Activated B cell treated with CpG ODN at 0.5 μM for 24 hours (primary cell): ENCODE measurements at regions not wholly inside any gene's neighbourhood (a gene's known extent, or its start where the extent isn't known, plus 50 kb on each side); places are given as distances from the start of the nearest gene placed in this dataset.

Experiments used
- ATAC-seq: fragments of 200-7000 bp; cut with Tn5 transposase; one replicate; pipeline ENCODE4 v1.10.0; 2021; ENCODE audit warnings: low read depth, mild to moderate bottlenecking, moderate library complexity
- CTCF ChIA-PET: fragments of 350-600 bp; sonication (Branson Sonifier 250); formaldehyde crosslinking; loops from one replicate; lab custom pipeline; 2021; ENCODE audit warnings: antibody characterized with exemption; lab: Charles Lee
- POLR2A ChIA-PET: fragments of 350-600 bp; sonication (Branson Sonifier 250); formaldehyde crosslinking; loops from one replicate; lab custom pipeline; 2021; ENCODE audit warnings: antibody characterized with exemption; lab: Charles Lee
- DNase-seq: peaks from one replicate; pipeline ENCODE4 v3.0.0; 2022
- H3K27ac Mint-ChIP-seq: one replicate; pipeline ENCODE4 v1.8.0; 2020; ENCODE audit warnings: mixed read lengths
- H3K27me3 Mint-ChIP-seq: one replicate; pipeline ENCODE4 v1.8.0; 2021; ENCODE audit warnings: mixed read lengths
- H3K36me3 Mint-ChIP-seq: one replicate; pipeline ENCODE4 v1.8.0; 2021; ENCODE audit warnings: low read depth, mixed read lengths
- H3K4me1 Mint-ChIP-seq: one replicate; pipeline ENCODE4 v1.8.0; 2021; ENCODE audit warnings: mixed read lengths
- H3K4me3 Mint-ChIP-seq: one replicate; pipeline ENCODE4 v1.8.0; 2020; ENCODE audit warnings: mild to moderate bottlenecking, mixed read lengths
- H3K9me3 Mint-ChIP-seq: one replicate; pipeline ENCODE4 v1.8.0; 2020; ENCODE audit warnings: mixed read lengths
- intact Hi-C: fragments of 100-400 bp; cut with micrococcal nuclease; formaldehyde crosslinking; loops from one replicate; pipeline ENCODE4 v1.15.1; 2024
- TF ChIP-seq, protein P1 (sequence below): fragments of 200-600 bp; IDR thresholded peaks from one replicate; pipeline ENCODE4 v1.8.0; 2022; ENCODE audit warnings: antibody characterized with exemption, mild to moderate bottlenecking

DNA sequence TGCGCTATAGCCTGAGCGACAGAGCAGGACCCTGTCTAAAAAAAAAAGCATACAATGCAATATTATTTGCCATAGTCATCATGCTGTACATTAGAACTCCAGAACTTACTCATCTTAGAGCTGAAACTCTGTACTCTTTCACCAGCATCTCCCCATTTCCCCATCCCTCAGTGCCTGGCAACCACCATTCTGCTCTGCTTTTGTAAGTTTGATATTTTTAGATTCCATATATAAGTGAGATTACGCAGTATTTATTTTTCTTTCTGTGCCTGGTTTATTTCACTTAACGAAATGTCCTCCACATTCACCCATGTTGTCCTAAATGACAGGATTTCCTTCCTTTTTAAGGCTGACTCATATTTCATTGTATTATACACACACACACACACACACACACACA is 121.8 kb downstream of the BBS10 start:
- ChIA-PET CTCF (no interaction called here), POLR2A (no interaction called here)
- H3K36me3 Mint-ChIP-seq = no peaks in the 10 kb centered on the region

DNA sequence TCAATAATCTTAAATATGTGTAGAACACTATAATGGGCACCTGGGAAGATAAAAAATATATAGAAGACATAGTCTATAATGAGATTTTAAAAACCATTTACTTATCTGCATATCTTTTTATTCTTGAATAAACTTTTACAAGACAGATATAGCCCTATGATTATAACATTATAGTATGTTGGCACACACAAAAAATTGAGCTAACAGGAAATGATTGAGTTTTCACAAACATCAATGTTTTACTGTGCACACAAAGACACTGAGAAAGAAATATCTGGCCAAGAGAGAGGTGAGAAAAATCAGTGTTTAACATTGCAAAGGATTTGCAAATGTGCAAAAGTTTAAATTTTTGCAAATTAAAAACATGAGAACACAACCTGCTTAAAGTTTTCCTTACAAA is 124.3 kb downstream of the BBS10 start:
- ChIA-PET POLR2A (no interaction called here), CTCF (no interaction called here)
- H3K4me3 Mint-ChIP-seq = no peak overlapping the region
- intact Hi-C loops = no loop called here
- H3K9me3 Mint-ChIP-seq = no peaks in the 10 kb centered on the region
- ATAC-seq = no peak
- peaks cover 11% of the 10 kb centered on the region for H3K27me3 Mint-ChIP-seq
- H3K36me3 Mint-ChIP-seq = no peaks in the 10 kb centered on the region
- H3K27ac Mint-ChIP-seq = no peak overlapping the region
- no peak for DNase-seq
- H3K4me1 Mint-ChIP-seq = no peaks in the 10 kb centered on the region
- TF ChIP-seq, protein P1, sequence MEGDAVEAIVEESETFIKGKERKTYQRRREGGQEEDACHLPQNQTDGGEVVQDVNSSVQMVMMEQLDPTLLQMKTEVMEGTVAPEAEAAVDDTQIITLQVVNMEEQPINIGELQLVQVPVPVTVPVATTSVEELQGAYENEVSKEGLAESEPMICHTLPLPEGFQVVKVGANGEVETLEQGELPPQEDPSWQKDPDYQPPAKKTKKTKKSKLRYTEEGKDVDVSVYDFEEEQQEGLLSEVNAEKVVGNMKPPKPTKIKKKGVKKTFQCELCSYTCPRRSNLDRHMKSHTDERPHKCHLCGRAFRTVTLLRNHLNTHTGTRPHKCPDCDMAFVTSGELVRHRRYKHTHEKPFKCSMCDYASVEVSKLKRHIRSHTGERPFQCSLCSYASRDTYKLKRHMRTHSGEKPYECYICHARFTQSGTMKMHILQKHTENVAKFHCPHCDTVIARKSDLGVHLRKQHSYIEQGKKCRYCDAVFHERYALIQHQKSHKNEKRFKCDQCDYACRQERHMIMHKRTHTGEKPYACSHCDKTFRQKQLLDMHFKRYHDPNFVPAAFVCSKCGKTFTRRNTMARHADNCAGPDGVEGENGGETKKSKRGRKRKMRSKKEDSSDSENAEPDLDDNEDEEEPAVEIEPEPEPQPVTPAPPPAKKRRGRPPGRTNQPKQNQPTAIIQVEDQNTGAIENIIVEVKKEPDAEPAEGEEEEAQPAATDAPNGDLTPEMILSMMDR = no peak

More for the DNA sequence above, 121.8 kb downstream of the BBS10 start:
- DNase-seq (no peak), ATAC-seq (no peak)
- intact Hi-C loops = no loop called here
- H3K4me1 Mint-ChIP-seq = no peaks in the 10 kb centered on the region
- H3K4me3 Mint-ChIP-seq = no peak overlapping the region
- H3K27me3 Mint-ChIP-seq = peaks cover 13% of the 10 kb centered on the region
- no peaks in the 10 kb centered on the region for H3K9me3 Mint-ChIP-seq
- TF ChIP-seq, protein P1 = no peak
- no peak overlapping the region for H3K27ac Mint-ChIP-seq

DNA sequence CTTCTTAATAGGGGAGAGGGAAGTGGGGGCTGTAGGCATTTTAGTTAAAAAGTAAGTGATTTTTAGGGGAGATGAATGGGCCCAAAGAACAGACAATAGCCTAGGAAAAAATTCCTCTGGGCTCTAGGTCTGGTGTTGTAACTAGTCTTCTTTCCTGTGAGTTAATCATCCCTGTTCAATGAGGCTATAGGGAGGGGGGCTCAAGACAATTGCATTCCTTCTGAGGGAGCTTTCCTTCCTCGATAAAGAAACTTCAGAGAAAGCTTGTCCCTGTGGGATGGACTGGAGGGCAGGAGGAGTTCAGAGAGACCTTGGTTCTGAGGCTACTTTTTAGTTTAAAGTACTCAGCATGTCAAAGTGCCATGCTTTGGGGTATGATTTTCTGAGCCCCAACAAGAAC is 127.2 kb downstream of the BBS10 start:
- POLR2A ChIA-PET = no interaction called here
- Mint-ChIP-seq H3K27me3 (peaks cover 7% of the 10 kb centered on the region), H3K36me3 (no peaks in the 10 kb centered on the region), H3K4me1 (no peaks in the 10 kb centered on the region), H3K27ac (no peak overlapping the region), H3K9me3 (no peaks in the 10 kb centered on the region), H3K4me3 (no peak overlapping the region)
- CTCF ChIA-PET = no interaction called here
- intact Hi-C loops = no loop called here
- DNase-seq (no peak), ATAC-seq (no peak)
- TF ChIP-seq, protein P1 = no peak

- CTCF ChIA-PET = no interaction called here
- no peak overlapping the region for H3K27ac Mint-ChIP-seq
- H3K27me3 Mint-ChIP-seq = peaks cover 1% of the 10 kb centered on the region
- no peaks in the 10 kb centered on the region for H3K36me3 Mint-ChIP-seq
- TF ChIP-seq, protein P1 = no peak
- no peak overlapping the region for H3K4me3 Mint-ChIP-seq
- intact Hi-C loops = no loop called here
- no peaks in the 10 kb centered on the region for H3K9me3 Mint-ChIP-seq
- no peak for DNase-seq
- no peak for ATAC-seq
- no peaks in the 10 kb centered on the region for H3K4me1 Mint-ChIP-seq
- POLR2A ChIA-PET = no interaction called here
These were observed 128.4 kb downstream of the BBS10 start for GRCh38 chr12:76219806-76220205.

DNA sequence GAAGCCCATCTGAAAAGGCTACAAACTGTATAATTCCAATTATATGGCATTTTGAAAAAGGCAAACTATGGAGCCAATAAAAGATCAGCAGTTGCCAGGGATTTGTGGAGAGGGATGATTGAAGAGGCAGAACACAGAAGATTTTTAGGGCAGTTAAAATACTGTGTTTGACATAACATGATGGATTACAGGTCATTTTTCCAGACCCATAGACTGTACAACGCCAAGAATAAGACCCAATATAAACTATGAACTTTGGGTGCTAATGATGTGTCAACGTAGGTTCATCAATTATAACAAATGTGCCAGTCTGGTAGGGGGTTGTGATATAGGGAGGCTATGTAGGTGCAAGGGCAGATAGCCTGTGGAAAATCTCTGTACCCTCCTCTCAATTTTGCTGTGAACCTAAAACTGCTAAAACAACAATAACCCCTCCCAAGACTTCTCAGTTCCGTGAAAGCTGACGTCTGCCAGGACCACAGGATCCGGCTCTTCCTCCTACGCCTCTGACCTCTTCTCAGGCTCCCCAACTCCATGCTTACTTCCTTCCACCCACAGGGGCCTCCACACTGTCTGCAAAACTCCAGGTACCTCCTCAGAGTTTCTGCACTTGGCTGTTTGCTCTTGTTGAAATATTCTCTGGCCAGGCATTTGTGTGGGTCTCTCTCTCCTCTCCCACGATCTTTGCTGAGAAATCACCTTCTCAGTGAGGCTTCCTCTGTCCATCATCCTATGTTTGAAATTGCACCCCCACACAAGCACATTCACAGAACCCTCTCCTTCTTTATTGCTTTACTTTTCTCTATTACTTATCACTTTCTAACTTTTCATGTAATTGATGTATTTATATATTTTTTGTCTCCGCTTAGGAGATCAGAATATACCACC is 131.4 kb downstream of the BBS10 start:
- ATAC-seq = no peak
- H3K27me3 Mint-ChIP-seq = peaks cover 1% of the 10 kb centered on the region
- ChIA-PET POLR2A (no interaction called here), CTCF (no interaction called here)
- no peak overlapping the region for H3K4me3 Mint-ChIP-seq
- intact Hi-C loops = no loop called here
- H3K27ac Mint-ChIP-seq = no peak overlapping the region
- TF ChIP-seq, protein P1 = no peak
- no peaks in the 10 kb centered on the region for H3K4me1 Mint-ChIP-seq
- no peaks in the 10 kb centered on the region for H3K36me3 Mint-ChIP-seq
- no peaks in the 10 kb centered on the region for H3K9me3 Mint-ChIP-seq
- no peak for DNase-seq
